Keratinocyte (primary cell): ENCODE measurements at regions not wholly inside any gene's neighbourhood (a gene's known extent, or its start where the extent isn't known, plus 50 kb on each side); places are given as distances from the start of the nearest gene placed in this dataset.

Source experiments
- DNase-seq: peaks from one replicate; pipeline ENCODE4 v3.0.0-alpha.2; 2011; ENCODE audit warnings: low read depth, missing footprints, low spot score
- FAIRE-seq: peaks from 2 replicates; lab custom pipeline; 2011; peaks lifted over from hg19 to GRCh38; lab: Jason Lieb, UNC
- H2AFZ ChIP-seq: 2 replicates; pipeline ENCODE4 v1.6.0; 2012; ENCODE audit warnings: low read length, control low read depth, inconsistent platforms; ENCODE audit not compliant: control insufficient read depth
- H3K27ac ChIP-seq: 2 replicates; pipeline ENCODE4 v1.5.1; 2011; ENCODE audit warnings: low read length; ENCODE audit not compliant: control insufficient read depth, insufficient read depth
- H3K27me3 ChIP-seq: 3 replicates; pipeline ENCODE4 v1.6.0; 2011; ENCODE audit warnings: low read length; ENCODE audit not compliant: control insufficient read depth, insufficient read depth; ENCODE audit errors: extremely low read depth
- H3K36me3 ChIP-seq, 2 experiments: 2 replicates in 1 of 2; 3 replicates in 1 of 2; pipeline ENCODE4 v1.5.1; 2011; ENCODE audit warnings: low read length in 2 of 2, mild to moderate bottlenecking in 1 of 2; ENCODE audit not compliant: control insufficient read depth in 2 of 2, insufficient read depth in 2 of 2; ENCODE audit errors: extremely low read depth in 1 of 2
- H3K4me1 ChIP-seq: 3 replicates; pipeline ENCODE4 v1.5.1; 2011; ENCODE audit warnings: low read length; ENCODE audit not compliant: control insufficient read depth, insufficient read depth; ENCODE audit errors: extremely low read depth
- H3K4me2 ChIP-seq: 3 replicates; pipeline ENCODE4 v1.6.0; 2011; ENCODE audit warnings: low read depth, low read length; ENCODE audit not compliant: control insufficient read depth, insufficient read depth; ENCODE audit errors: extremely low read depth
- H3K4me3 ChIP-seq, 3 experiments: fragments of 200-600 bp in 1 of 3; sonication (generic) in 1 of 3; 2 replicates in 2 of 3; 3 replicates in 1 of 3; pipeline ENCODE4 v1.5.1; 2011 to 2016; ENCODE audit warnings: low read length in 3 of 3, mild to moderate bottlenecking in 3 of 3, control low read depth in 2 of 3, inconsistent platforms in 1 of 3, low read depth in 1 of 3, mixed read lengths in 1 of 3, mixed run types in 1 of 3, moderate library complexity in 1 of 3; ENCODE audit not compliant: control insufficient read depth in 2 of 3, insufficient read depth in 2 of 3; ENCODE audit errors: extremely low read depth in 1 of 3
- H3K79me2 ChIP-seq: 2 replicates; pipeline ENCODE4 v1.6.0; 2012; ENCODE audit warnings: low read length; ENCODE audit not compliant: control insufficient read depth, insufficient read depth
- H3K9ac ChIP-seq: 3 replicates; pipeline ENCODE4 v1.6.0; 2011; ENCODE audit warnings: low read length; ENCODE audit not compliant: control insufficient read depth, insufficient read depth; ENCODE audit errors: extremely low read depth
- H3K9me1 ChIP-seq: 3 replicates; pipeline ENCODE4 v1.6.0; 2011; ENCODE audit warnings: low read length; ENCODE audit not compliant: control insufficient read depth, insufficient read depth; ENCODE audit errors: extremely low read depth
- H3K9me3 ChIP-seq: 2 replicates; pipeline ENCODE4 v1.5.1; 2012; ENCODE audit warnings: low read depth, low read length; ENCODE audit not compliant: control insufficient read depth
- H4K20me1 ChIP-seq: 3 replicates; pipeline ENCODE4 v1.6.0; 2011; ENCODE audit warnings: low read length; ENCODE audit not compliant: control insufficient read depth, insufficient read depth; ENCODE audit errors: extremely low read depth
- CTCF ChIP-seq, 3 experiments: IDR thresholded peaks in 1 of 3; conservative IDR thresholded peaks in 1 of 3; optimal IDR thresholded peaks in 1 of 3; 2 replicates in 2 of 3; 3 replicates in 1 of 3; pipeline versions ENCODE3 to v1.5.1; 2011; ENCODE audit warnings: low read length in 3 of 3, mild to moderate bottlenecking in 3 of 3, moderate library complexity in 2 of 3, control low read depth in 1 of 3, inconsistent platforms in 1 of 3; ENCODE audit not compliant: insufficient read depth in 2 of 3; ENCODE audit errors: extremely low read depth in 1 of 3
- EZH2 ChIP-seq: IDR thresholded peaks from one replicate; pipeline ENCODE4 v1.6.1; 2012; ENCODE audit warnings: inconsistent platforms, mild to moderate bottlenecking, low read length, moderate library complexity
- dilution Hi-C: fragments of 300-500 bp; cut with MboI; formaldehyde crosslinking; loops from one replicate; pipeline ENCODE4 v1.7.0; 2020; ENCODE audit warnings: low sequenced_read_pairs; ENCODE audit not compliant: extremely low pct_ligation_motif_present

DNA sequence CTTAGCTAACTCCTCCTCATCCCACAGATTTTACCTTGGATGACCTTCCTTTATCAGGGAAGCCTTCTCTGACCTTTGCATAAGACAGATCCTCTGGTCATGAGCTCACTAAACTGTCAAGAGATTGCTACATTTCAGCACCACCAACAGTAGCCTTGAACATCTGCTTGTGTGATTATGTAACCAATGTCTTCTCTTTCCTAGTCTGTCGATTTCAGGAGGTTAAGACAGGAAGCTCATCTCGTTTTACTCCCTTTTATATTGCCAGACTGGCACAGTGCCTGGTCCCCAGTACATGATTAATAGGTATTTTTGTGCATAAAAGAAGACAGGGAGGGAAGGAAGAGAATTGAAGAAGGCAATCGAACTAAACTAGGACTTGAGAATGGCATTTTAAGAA, 1697.7 kb downstream of the EFNB2 start:
- no peaks in the 10 kb centered on the region for H3K9me3 ChIP-seq
- H3K4me2 ChIP-seq: no peak overlapping the region
- H3K9me1 ChIP-seq: no peaks in the 10 kb centered on the region
- no peak for DNase-seq
- no peaks in the 10 kb centered on the region for H4K20me1 ChIP-seq
- TF ChIP-seq EZH2 (no peak), CTCF (optimal IDR thresholded peaks at IDR 0.05 in 1 of 3, IDR thresholded peaks at IDR 0.05 in 1 of 3, conservative IDR thresholded peaks at IDR 0.05 in 1 of 3; ENCODE audit: extremely low read depth in 1 of 3, insufficient read depth in 2 of 3, low read length in 3 of 3) (no peak)
- no peak overlapping the region for H2AFZ ChIP-seq
- no peaks in the 10 kb centered on the region for H3K4me1 ChIP-seq
- no peak overlapping the region for H3K4me3 ChIP-seq
- H3K9ac ChIP-seq: no peak overlapping the region
- H3K79me2 ChIP-seq: no peaks in the 10 kb centered on the region
- no peak for FAIRE-seq
- no peaks in the 10 kb centered on the region for H3K36me3 ChIP-seq
- no peak overlapping the region for H3K27ac ChIP-seq
- dilution Hi-C loops: no loop called here
- H3K27me3 ChIP-seq: no peaks in the 10 kb centered on the region

DNA sequence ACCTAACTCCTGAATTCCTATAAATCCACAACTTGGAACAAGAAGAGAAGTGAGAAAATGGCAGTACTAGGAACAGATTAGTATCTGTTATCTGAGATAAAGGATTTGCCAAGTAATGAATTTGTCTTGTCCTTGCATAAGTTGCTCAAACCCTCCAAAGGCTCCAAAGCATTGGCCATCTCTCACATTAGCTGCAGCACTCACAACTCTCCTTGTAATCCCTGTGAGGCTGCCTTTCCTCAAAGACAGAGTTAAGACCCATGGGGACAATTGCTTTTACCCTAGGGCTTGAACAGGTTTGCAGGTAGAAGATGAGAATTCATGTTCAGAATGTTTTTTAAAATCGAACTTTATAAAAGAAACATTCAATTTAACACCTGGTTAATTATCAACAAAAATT, 1702.2 kb downstream of the EFNB2 start:
- no peaks in the 10 kb centered on the region for H4K20me1 ChIP-seq
- H3K79me2 ChIP-seq: no peaks in the 10 kb centered on the region
- H2AFZ ChIP-seq: no peak overlapping the region
- dilution Hi-C loops: no loop called here
- no peak overlapping the region for H3K27ac ChIP-seq
- DNase-seq (no peak), FAIRE-seq (no peak)
- no peak overlapping the region for H3K9ac ChIP-seq
- H3K36me3 ChIP-seq: no peaks in the 10 kb centered on the region
- no peaks in the 10 kb centered on the region for H3K27me3 ChIP-seq
- TF ChIP-seq EZH2 (no peak), CTCF (optimal IDR thresholded peaks at IDR 0.05 in 1 of 3, IDR thresholded peaks at IDR 0.05 in 1 of 3, conservative IDR thresholded peaks at IDR 0.05 in 1 of 3; ENCODE audit: extremely low read depth in 1 of 3, insufficient read depth in 2 of 3, low read length in 3 of 3) (no peak)
- H3K4me1 ChIP-seq: no peaks in the 10 kb centered on the region
- H3K9me1 ChIP-seq: no peaks in the 10 kb centered on the region
- H3K4me2 ChIP-seq: no peak overlapping the region
- no peak overlapping the region for H3K4me3 ChIP-seq
- no peaks in the 10 kb centered on the region for H3K9me3 ChIP-seq
